Adrenal gland (tissue), 9 donors: ENCODE measurements at regions not wholly inside any gene's neighbourhood (a gene's known extent, or its start where the extent isn't known, plus 50 kb on each side); places are given as distances from the start of the nearest gene placed in this dataset.

ENCODE experiments used
- DNase-seq, 7 donors: peaks; one replicate each; pipeline ENCODE4 v3.0.0-alpha.2; 2019 to 2020
- H3K27ac ChIP-seq, 5 donors: fragments of 200-600 bp; sonication (generic) in 4 of 5; 1 replicate in 3 of 5; 2 replicates in 2 of 5; pipeline versions ENCODE4 v1.5.1 to v1.8.0; 2016 to 2020; ENCODE audit warnings: mild to moderate bottlenecking in 1 of 5
- H3K27me3 ChIP-seq: fragments of 200-600 bp; 2 replicates; pipeline ENCODE4 v1.8.0; 2021
- H3K36me3 ChIP-seq, 2 donors: fragments of 200-600 bp; replicated peaks in 1 of 2; 1 replicate in 1 of 2; 2 replicates in 1 of 2; pipeline versions ENCODE4 v1.5.1 to v1.8.0; 2018 to 2022
- H3K4me1 ChIP-seq, 2 donors: fragments of 200-600 bp; replicated peaks in 1 of 2; 1 replicate in 1 of 2; 2 replicates in 1 of 2; pipeline versions ENCODE4 v1.5.1 to v1.8.0; 2018 to 2021
- H3K4me3 ChIP-seq, 4 donors: fragments of 200-600 bp; sonication (generic) in 3 of 4; one replicate each; pipeline ENCODE4 v1.5.1; 2016 to 2018
- H3K9me3 ChIP-seq, 3 donors: fragments of 200-600 bp; sonication (generic) in 1 of 3; replicated peaks in 1 of 3; 1 replicate in 2 of 3; 2 replicates in 1 of 3; pipeline versions ENCODE4 v1.5.1 to v1.8.0; 2016 to 2021
- POLR2A ChIP-seq, 2 donors: fragments of 450-650 bp; IDR thresholded peaks; one replicate each; pipeline ENCODE4 v1.6.1; 2017; ENCODE audit warnings: antibody characterized with exemption in 2 of 2, mild to moderate bottlenecking in 2 of 2, moderate library complexity in 1 of 2
- WGBS, 4 donors: extraction: QIAGEN DNeasy Blood & Tissue Kit in 2 of 4; methylation state at CpG; one replicate each; pipeline versions ENCODE4 v1.1.5 to v1.1.7; 2013 to 2017; 5-methylcytosine and 5-hydroxymethylcytosine counted together
- intact Hi-C, 2 donors: fragments of 100-400 bp; cut with DNase I; formaldehyde crosslinking; loops; one replicate each; pipeline versions ENCODE4 v1.14.1 to v1.15.0; 2022 to 2023
- TF ChIP-seq, protein P1 (sequence below), 6 experiments: fragments of 450-650 bp in 4 of 6; fragments of 200-600 bp in 2 of 6; sonication (generic) in 1 of 6; IDR thresholded peaks; 1 replicate in 5 of 6; 2 replicates in 1 of 6; pipeline versions ENCODE4 v1.5.1 to v1.8.0; 2016 to 2021; ENCODE audit warnings: antibody characterized with exemption in 6 of 6, mild to moderate bottlenecking in 2 of 6, moderate library complexity in 1 of 6
- donor health status: healthy with polysubstance abuse.
- donor health status: Bipolar disorder and iron deficiency.
- donor health status: DM: yes; HTN: yes; CAD: no.
- donor health status: DM: no; HTN: no; CAD: no.
- donor health status: DM: no; HTN: no; CAD: no.

DNA sequence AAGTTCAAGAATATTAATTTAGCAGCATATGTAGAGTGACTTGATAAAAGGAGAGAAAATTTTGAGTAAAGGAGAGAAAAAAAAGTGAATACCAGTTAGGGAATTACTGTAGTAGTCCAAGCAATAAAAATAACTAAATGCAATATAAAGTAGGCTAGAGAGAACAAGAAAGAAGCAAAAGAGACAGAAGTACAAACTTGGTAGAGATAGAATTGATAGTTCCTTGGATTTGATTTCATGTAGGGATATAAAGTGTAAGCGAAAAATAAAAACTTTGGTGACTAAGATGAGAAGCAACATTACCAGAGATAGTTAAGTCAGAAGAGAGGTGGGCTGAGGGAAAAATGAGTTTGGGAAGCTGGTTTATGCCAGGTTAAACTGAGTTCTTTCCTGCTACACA, 252.4 kb downstream of the SEC23A start:
- no peaks in the 10 kb centered on the region for H3K9me3 ChIP-seq
- intact Hi-C loops, result no loop called here
- H3K4me1 ChIP-seq, result no peaks in the 10 kb centered on the region
- no peaks in the 10 kb centered on the region for H3K36me3 ChIP-seq
- WGBS, 4 donors, result 80 to 100% (median 90%) methylated on average over 1 of the region's 1 CpG
- no peak overlapping the region for H3K27ac ChIP-seq
- TF ChIP-seq, protein P1, sequence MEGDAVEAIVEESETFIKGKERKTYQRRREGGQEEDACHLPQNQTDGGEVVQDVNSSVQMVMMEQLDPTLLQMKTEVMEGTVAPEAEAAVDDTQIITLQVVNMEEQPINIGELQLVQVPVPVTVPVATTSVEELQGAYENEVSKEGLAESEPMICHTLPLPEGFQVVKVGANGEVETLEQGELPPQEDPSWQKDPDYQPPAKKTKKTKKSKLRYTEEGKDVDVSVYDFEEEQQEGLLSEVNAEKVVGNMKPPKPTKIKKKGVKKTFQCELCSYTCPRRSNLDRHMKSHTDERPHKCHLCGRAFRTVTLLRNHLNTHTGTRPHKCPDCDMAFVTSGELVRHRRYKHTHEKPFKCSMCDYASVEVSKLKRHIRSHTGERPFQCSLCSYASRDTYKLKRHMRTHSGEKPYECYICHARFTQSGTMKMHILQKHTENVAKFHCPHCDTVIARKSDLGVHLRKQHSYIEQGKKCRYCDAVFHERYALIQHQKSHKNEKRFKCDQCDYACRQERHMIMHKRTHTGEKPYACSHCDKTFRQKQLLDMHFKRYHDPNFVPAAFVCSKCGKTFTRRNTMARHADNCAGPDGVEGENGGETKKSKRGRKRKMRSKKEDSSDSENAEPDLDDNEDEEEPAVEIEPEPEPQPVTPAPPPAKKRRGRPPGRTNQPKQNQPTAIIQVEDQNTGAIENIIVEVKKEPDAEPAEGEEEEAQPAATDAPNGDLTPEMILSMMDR (IDR thresholded peaks at IDR 0.05), result no peak
- DNase-seq, result no peak
- H3K27me3 ChIP-seq, result no peaks in the 10 kb centered on the region
- H3K4me3 ChIP-seq, result no peak overlapping the region

DNA sequence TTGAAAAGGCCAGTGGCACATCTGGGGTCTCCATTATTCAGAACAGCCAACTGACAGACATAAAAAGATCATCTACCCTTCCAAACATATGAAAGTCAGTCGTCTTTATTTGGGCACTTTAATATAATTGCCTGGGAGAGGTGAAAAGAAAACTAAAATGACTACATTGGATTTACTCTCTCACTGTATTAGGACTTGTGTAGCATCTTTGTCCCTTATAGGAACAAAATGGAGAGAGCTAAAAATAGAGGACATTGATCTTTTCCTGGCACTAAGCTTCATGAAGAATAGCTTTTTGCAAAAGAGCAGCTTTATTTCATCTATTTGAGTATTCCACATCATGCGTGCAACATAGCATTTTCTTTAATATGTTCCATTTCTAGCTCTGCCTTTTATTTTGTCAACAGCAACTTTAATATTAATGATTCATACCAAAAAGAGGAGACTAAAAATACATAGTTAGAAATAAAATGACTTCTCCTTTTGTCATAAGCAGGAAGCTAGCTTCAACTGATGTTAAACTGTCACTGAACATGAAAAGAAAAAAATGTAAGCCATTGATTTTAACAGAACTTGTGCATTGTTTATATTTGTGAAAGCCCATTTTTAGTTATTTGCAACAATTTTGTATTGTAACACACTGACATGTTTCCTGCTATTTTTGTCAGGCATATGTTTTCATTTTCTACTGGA, 254.6 kb downstream of the SEC23A start:
- DNase-seq, result no peak
- WGBS, 4 donors, result 50 to 61% (median 51%) methylated on average over 2 of the region's 2 CpGs
- Histone ChIP-seq H3K4me3 (no peak overlapping the region), H3K36me3 (no peaks in the 10 kb centered on the region), H3K27me3 (no peaks in the 10 kb centered on the region), H3K4me1 (no peaks in the 10 kb centered on the region), H3K27ac (no peak overlapping the region), H3K9me3 (no peaks in the 10 kb centered on the region)
- no peak for TF ChIP-seq POLR2A (IDR thresholded peaks at IDR 0.05)
- intact Hi-C loops, result no loop called here

DNA sequence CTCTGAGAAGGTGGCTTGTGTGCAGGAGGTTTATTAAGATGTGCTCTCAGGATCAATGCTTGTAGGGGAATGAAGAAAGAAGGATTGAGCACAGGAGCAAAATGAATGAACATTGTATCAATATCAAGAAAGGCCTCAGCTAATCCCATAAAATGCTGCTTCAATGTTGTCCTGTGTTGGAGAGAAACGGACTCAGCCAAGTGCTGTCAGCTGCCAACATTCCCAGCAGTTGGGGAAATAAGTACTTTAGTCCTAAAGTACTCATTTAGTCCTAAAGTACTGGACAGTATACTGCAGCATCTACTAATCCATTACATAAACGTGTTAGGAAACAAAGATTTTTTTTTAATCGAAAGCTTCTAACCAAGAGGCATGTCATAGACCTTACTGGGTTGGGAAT, 255.9 kb downstream of the SEC23A start:
- peaks cover 7 to 8% of the 10 kb centered on the region in 2 donors for H3K4me1 ChIP-seq
- no peaks in the 10 kb centered on the region for H3K9me3 ChIP-seq
- H3K27ac ChIP-seq, result no peak overlapping the region
- 54 to 60% (median 56%) methylated on average over 3 of the region's 3 CpGs for WGBS, 4 donors
- H3K4me3 ChIP-seq, result no peak overlapping the region
- TF ChIP-seq, protein P1 (IDR thresholded peaks at IDR 0.05), result no peak
- no peak for TF ChIP-seq POLR2A (IDR thresholded peaks at IDR 0.05)
- intact Hi-C loops, result no loop called here
- H3K27me3 ChIP-seq, result no peaks in the 10 kb centered on the region
- H3K36me3 ChIP-seq, result no peaks in the 10 kb centered on the region
- DNase-seq, result no peak

DNA sequence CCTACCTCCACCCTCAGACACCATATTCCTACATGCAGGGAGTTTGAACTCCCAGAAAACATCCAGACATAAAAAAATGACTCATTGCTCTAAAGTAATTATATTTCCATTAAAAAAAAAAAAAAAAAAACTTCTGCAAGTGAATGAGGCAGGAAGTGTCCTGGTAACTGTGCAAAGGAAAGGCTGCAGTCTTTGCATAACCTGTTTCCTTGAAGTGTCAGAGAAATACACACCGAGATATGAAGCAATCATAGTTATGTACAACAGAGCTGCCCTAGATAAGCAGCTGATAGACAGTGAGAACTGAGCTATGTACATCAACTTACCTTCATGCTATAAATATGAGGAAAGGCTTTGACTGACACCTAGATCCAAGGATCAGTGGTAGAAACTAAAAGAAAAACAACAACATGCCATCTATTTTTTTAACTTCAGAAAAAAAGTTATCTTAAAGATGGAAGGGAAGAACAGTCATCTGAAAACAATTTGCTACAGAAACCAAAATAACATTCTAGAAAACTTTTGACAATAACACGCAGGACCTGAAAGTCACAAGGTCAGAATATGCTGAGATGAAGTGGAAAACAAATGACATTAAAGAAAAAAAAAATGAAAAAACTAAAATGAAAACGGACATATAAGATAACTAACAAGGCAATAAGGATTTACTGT, 263.2 kb downstream of the SEC23A start:
- H3K9me3 ChIP-seq, result no peaks in the 10 kb centered on the region
- TF ChIP-seq POLR2A (IDR thresholded peaks at IDR 0.05), result no peak
- TF ChIP-seq, protein P1 (IDR thresholded peaks at IDR 0.05), result no peak
- DNase-seq, result peak in 1 of 7 donors; percentile 21
- peak overlapping the region in 1 of 5 donors; percentile 49 for H3K27ac ChIP-seq
- 15 to 21% (median 17%) methylated on average over 3 of the region's 3 CpGs for WGBS, 4 donors
- peaks cover 7 to 19% of the 10 kb centered on the region in 2 donors for H3K4me1 ChIP-seq
- no peak overlapping the region for H3K4me3 ChIP-seq
- no peaks in the 10 kb centered on the region for H3K36me3 ChIP-seq
- intact Hi-C loops, result no loop called here
- H3K27me3 ChIP-seq, result no peaks in the 10 kb centered on the region

DNA sequence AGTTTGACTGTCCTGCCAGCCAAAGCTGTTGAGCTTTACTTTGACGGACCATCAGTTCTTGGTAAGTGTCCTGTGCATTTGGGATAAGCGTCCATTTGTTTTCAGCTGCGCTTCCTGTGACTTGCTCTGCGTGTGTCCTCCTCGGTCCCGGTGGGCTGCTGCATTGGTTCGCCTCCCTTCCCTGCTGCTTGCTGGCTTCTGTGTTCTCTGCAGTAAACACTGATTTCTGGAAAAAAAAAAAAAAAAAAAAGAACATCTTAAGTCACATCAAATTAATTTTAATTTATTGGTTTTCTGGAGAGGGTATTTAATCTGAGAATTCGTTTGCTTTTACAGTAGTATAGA, 264.1 kb downstream of the SEC23A start:
- no peaks in the 10 kb centered on the region for H3K27me3 ChIP-seq
- peaks cover 7 to 19% of the 10 kb centered on the region in 2 donors for H3K4me1 ChIP-seq

More for the DNA sequence above, 264.1 kb downstream of the SEC23A start:
- intact Hi-C loops, result no loop called here
- 87 to 89% (median 88%) methylated on average over 8 of the region's 8 CpGs for WGBS, 4 donors
- no peak for DNase-seq
- TF ChIP-seq POLR2A (IDR thresholded peaks at IDR 0.05), result no peak
- TF ChIP-seq, protein P1 (IDR thresholded peaks at IDR 0.05), result no peak
- Histone ChIP-seq H3K4me3 (no peak overlapping the region), H3K9me3 (no peaks in the 10 kb centered on the region), H3K27ac (no peak overlapping the region), H3K36me3 (no peaks in the 10 kb centered on the region)
